ENCODE measurements at regions not wholly inside any gene's neighbourhood (a gene's known extent, or its start where the extent isn't known, plus 50 kb on each side); places are given as distances from the start of the nearest gene placed in this dataset.

GRCh38 chr12:126567016-126567415, 1501.8 kb downstream of the AACS start (continued):
- no peak for TF ChIP-seq CHD7 (IDR thresholded peaks at IDR 0.05; ENCODE audit: insufficient replicate concordance, low read length)
- TF ChIP-seq SP4 (IDR thresholded peaks at IDR 0.05; ENCODE audit: low read length): no peak
- no peak for TF ChIP-seq SUZ12 (IDR thresholded peaks at IDR 0.05; ENCODE audit: low read length)
